Nephron progenitor cell (in vitro differentiated cells): ENCODE measurements at regions not wholly inside any gene's neighbourhood (a gene's known extent, or its start where the extent isn't known, plus 50 kb on each side); places are given as distances from the start of the nearest gene placed in this dataset.

Source experiments
- DNase-seq: peaks from one replicate; pipeline ENCODE4 v3.0.0; 2021
- H3K27ac Mint-ChIP-seq: 2 replicates; pipeline ENCODE4 v1.8.0; 2021; ENCODE audit warnings: mild to moderate bottlenecking, moderate library complexity, mixed read lengths
- H3K27me3 Mint-ChIP-seq: 2 replicates; pipeline ENCODE4 v1.8.0; 2021; ENCODE audit warnings: mild to moderate bottlenecking, low read depth, mixed read lengths; ENCODE audit not compliant: poor library complexity
- H3K36me3 Mint-ChIP-seq: 2 replicates; pipeline ENCODE4 v1.8.0; 2021; ENCODE audit warnings: low read depth, mixed read lengths
- H3K4me1 Mint-ChIP-seq: 2 replicates; pipeline ENCODE4 v1.8.0; 2021; ENCODE audit warnings: mixed read lengths
- H3K4me3 Mint-ChIP-seq: 2 replicates; pipeline ENCODE4 v1.8.0; 2021; ENCODE audit warnings: mild to moderate bottlenecking, moderate library complexity, mixed read lengths
- H3K9me3 Mint-ChIP-seq: 2 replicates; pipeline ENCODE4 v1.8.0; 2021; ENCODE audit warnings: mild to moderate bottlenecking, moderate library complexity, mixed read lengths
- TF ChIP-seq, protein P1 (sequence below): fragments of 200-600 bp; sonication (generic); IDR thresholded peaks from 2 replicates; pipeline ENCODE4 v1.5.0; 2021; ENCODE audit warnings: antibody characterized with exemption

DNA sequence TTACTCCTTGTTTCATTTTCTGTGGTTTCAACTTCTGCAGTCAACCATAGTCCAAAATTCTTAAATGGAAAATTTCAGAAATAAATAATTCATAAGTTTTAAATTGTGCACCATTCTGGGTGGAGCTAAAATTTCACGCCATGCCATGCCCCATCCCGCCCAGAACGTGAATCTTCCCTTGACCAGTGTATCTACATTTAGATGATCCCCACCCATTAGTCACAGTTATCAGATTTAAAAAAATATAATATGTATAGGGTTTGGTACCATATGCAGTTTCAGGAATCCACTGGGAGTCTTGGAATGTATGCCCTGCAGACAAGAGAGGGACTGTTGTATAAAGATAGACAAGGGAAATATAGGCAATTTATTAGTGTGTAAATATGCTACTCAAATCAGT is 759.7 kb upstream of the ZNF608 start:
- no peaks in the 10 kb centered on the region for H3K9me3 Mint-ChIP-seq
- TF ChIP-seq, protein P1, sequence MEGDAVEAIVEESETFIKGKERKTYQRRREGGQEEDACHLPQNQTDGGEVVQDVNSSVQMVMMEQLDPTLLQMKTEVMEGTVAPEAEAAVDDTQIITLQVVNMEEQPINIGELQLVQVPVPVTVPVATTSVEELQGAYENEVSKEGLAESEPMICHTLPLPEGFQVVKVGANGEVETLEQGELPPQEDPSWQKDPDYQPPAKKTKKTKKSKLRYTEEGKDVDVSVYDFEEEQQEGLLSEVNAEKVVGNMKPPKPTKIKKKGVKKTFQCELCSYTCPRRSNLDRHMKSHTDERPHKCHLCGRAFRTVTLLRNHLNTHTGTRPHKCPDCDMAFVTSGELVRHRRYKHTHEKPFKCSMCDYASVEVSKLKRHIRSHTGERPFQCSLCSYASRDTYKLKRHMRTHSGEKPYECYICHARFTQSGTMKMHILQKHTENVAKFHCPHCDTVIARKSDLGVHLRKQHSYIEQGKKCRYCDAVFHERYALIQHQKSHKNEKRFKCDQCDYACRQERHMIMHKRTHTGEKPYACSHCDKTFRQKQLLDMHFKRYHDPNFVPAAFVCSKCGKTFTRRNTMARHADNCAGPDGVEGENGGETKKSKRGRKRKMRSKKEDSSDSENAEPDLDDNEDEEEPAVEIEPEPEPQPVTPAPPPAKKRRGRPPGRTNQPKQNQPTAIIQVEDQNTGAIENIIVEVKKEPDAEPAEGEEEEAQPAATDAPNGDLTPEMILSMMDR: no peak
- H3K36me3 Mint-ChIP-seq: no peaks in the 10 kb centered on the region
- no peak for DNase-seq
- no peaks in the 10 kb centered on the region for H3K27me3 Mint-ChIP-seq
- H3K4me1 Mint-ChIP-seq: no peaks in the 10 kb centered on the region
- no peak overlapping the region for H3K27ac Mint-ChIP-seq
- H3K4me3 Mint-ChIP-seq: no peak overlapping the region

DNA sequence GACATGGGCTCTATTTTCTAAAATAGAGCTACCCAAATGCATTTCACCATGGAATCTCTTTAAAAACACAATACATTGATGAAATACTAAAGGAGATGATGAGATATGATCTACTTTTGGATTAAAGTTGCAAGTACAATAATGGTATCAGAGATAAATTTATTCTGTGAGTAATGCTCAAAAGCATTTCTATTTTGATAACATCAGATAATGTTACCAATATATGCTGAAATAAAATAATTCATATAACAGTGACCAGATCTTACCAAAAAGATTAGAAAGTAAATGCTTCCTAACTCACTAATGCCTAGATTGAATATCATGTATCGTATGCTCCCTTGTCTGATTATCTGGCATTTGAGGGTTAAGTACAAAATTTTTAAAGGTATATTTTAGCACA is 761.8 kb upstream of the ZNF608 start:
- Mint-ChIP-seq H3K27me3 (no peaks in the 10 kb centered on the region), H3K4me3 (no peak overlapping the region), H3K27ac (no peak overlapping the region), H3K4me1 (no peaks in the 10 kb centered on the region), H3K9me3 (no peaks in the 10 kb centered on the region), H3K36me3 (no peaks in the 10 kb centered on the region)
- no peak for DNase-seq
- TF ChIP-seq, protein P1: no peak

DNA sequence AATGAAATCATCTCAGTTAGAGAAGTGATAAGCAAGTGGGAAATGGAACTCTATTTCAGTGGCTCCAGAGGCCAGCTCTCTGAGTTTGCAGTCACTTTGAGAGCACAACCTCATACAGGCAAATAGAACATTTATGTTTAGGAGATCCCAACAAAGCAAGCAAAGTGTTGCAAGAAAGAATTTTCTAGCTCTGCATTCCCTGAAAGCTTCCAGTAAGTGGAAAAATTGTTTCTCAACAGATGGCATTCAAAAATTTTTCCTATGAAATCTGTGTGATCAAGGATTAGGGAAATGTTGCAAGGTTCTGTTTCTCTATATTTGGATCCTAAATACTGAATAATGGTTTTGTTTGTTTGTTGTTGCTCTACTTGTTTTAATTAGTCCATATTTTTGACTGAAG is 764.2 kb upstream of the ZNF608 start:
- Mint-ChIP-seq H3K4me1 (peaks cover 6% of the 10 kb centered on the region), H3K9me3 (no peaks in the 10 kb centered on the region), H3K27me3 (no peaks in the 10 kb centered on the region), H3K4me3 (no peak overlapping the region), H3K36me3 (no peaks in the 10 kb centered on the region), H3K27ac (no peak overlapping the region)
- TF ChIP-seq, protein P1: no peak
- DNase-seq: no peak

- Mint-ChIP-seq H3K4me1 (peaks cover 6% of the 10 kb centered on the region), H3K9me3 (peaks cover 25% of the 10 kb centered on the region), H3K36me3 (peaks cover 18% of the 10 kb centered on the region), H3K27me3 (no peaks in the 10 kb centered on the region), H3K27ac (no peak overlapping the region), H3K4me3 (no peak overlapping the region)
- TF ChIP-seq, protein P1: no peak
- DNase-seq: no peak
Measured at GRCh38 chr5:125517973-125518550, 771.6 kb upstream of the ZNF608 start.

DNA sequence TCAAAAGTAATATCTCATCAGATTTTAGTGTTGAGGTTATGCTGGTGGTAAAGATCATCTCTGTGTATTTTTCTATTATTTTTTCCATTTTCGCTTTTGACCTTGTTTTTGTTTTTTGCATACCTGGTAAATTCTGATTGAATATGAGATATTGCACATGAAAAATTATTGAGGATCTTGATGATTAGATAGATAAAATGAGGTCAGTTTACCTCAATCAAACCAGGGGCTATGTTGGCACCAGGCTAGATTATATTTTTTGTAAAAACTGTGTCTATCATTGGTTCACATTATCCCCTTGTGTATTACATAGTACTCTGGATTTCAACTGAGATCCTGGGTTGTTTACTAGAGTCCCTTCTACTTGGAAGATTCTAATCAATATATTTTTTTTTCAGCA is 774.9 kb upstream of the ZNF608 start:
- no peak overlapping the region for H3K4me3 Mint-ChIP-seq
- H3K9me3 Mint-ChIP-seq: peaks cover 25% of the 10 kb centered on the region
- H3K27ac Mint-ChIP-seq: no peak overlapping the region
- peaks cover 18% of the 10 kb centered on the region for H3K36me3 Mint-ChIP-seq
- no peak for DNase-seq
- no peaks in the 10 kb centered on the region for H3K4me1 Mint-ChIP-seq
- no peaks in the 10 kb centered on the region for H3K27me3 Mint-ChIP-seq
- TF ChIP-seq, protein P1: no peak

DNA sequence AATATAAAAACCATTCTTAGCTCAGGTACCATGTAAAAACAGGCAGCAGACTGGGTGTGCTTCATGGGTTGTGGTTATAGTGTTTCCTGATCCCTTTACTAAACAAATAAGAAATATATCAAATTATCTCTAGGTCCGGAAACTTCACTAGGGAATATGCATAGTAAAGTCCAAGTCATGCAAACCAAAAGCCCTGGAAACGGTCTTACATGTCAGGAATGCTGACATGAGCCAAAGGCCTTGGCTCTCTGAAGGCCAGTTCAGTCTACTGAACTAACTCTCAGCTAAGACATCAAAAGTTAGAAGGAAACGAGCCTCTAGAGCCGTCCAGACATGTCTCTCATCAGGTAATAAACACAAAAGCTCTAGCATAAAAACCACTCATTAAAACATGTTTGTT is 778.9 kb upstream of the ZNF608 start:
- Mint-ChIP-seq H3K9me3 (peaks cover 15% of the 10 kb centered on the region), H3K4me1 (no peaks in the 10 kb centered on the region), H3K4me3 (no peak overlapping the region), H3K36me3 (peaks cover 15% of the 10 kb centered on the region), H3K27me3 (no peaks in the 10 kb centered on the region), H3K27ac (no peak overlapping the region)
- TF ChIP-seq, protein P1: no peak
- DNase-seq: no peak
